DOHH2 (cell line): ENCODE measurements at regions not wholly inside any gene's neighbourhood (a gene's known extent, or its start where the extent isn't known, plus 50 kb on each side); places are given as distances from the start of the nearest gene placed in this dataset.

ENCODE experiments used
- CTCF ChIP-seq: fragments of 200-600 bp; sonication (generic); IDR thresholded peaks from one replicate; pipeline ENCODE4 v1.5.1; 2014; ENCODE audit warnings: antibody characterized with exemption, mild to moderate bottlenecking, low read depth, low read length; ENCODE audit not compliant: poor library complexity, severe bottlenecking
- EZH2phosphoT487 ChIP-seq: fragments of 200-600 bp; sonication (generic); IDR thresholded peaks from 2 replicates; pipeline ENCODE4 v1.6.1; 2017; ENCODE audit warnings: borderline replicate concordance, mild to moderate bottlenecking, antibody characterized with exemption, low read length, moderate library complexity, mixed read lengths

GRCh38 chr2:161480123-161480522 lies 64.0 kb downstream of the TBR1 start:
- TF ChIP-seq CTCF (no peak), EZH2phosphoT487 (no peak)
